PC-3 (cell line): ENCODE measurements at regions not wholly inside any gene's neighbourhood (a gene's known extent, or its start where the extent isn't known, plus 50 kb on each side); places are given as distances from the start of the nearest gene placed in this dataset.

Experiments used
- CTCF ChIP-seq: fragments of 300-600 bp; sonication (generic); conservative IDR thresholded peaks from 2 replicates; pipeline ENCODE4 v1.5.1; 2017; ENCODE audit warnings: antibody characterized with exemption, low read depth, mild to moderate bottlenecking, low read length
- EZH2 ChIP-seq: fragments of 300-600 bp; sonication (generic); IDR thresholded peaks from one replicate; pipeline ENCODE4 v1.6.1; 2017; ENCODE audit warnings: antibody characterized with exemption, mild to moderate bottlenecking, low read length; ENCODE audit not compliant: unreplicated experiment

- TF ChIP-seq CTCF: no peak
- no peak for TF ChIP-seq EZH2
Measured at GRCh38 chr16:51407199-51407598, 256.1 kb upstream of the SALL1 start.
